Dermis blood vessel endothelial cell (primary cell): ENCODE measurements at regions not wholly inside any gene's neighbourhood (a gene's known extent, or its start where the extent isn't known, plus 50 kb on each side); places are given as distances from the start of the nearest gene placed in this dataset.

Experiments used
- DNase-seq: peaks from one replicate; pipeline ENCODE4 v3.0.0; 2010

GRCh38 chr1:209389975-209390374 is 193.5 kb upstream of the CAMK1G start:
- DNase-seq: no peak

- DNase-seq: no peak
Observed at GRCh38 chr1:209390764-209391163, 192.8 kb upstream of the CAMK1G start.

DNA sequence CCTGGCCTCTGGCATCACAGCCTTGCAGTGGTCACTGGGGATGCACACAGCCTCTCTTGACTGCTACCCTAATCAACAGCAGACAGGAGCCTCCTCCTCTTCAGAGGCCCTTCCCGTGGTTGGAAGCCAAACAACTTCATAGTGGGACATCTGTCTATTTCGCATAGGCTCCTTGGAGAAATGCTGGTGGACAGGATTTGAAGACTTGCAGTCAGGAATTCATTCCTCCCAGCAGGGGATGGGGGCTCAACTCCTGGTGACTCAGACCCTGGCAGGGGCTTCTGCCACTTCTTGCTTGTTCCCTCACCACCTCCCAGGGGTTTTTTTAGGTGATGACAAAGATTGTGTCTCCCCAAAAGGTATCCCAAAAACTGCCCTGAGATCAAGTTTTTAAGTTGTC is 191.7 kb upstream of the CAMK1G start:
- no peak for DNase-seq

DNA sequence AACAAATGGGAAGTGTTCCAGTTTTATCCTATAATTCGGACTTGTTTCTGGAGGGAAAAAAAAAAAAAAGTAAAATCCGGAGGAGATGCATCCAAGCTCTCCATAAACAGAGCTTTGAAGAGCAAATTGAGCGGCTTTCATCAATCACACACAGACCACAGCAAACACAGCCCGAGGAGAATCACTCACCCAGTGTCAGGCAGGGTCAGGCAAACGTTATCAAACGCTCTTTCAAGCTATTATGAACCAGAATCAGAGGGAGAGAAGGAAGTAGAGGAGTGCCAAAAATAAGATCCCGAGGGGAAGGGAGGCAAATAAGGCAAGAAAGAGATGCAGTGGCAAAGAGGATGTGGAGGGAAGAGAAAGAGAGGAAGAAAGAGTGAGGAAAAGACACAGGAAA is 188.3 kb upstream of the CAMK1G start:
- DNase-seq: no peak

DNA sequence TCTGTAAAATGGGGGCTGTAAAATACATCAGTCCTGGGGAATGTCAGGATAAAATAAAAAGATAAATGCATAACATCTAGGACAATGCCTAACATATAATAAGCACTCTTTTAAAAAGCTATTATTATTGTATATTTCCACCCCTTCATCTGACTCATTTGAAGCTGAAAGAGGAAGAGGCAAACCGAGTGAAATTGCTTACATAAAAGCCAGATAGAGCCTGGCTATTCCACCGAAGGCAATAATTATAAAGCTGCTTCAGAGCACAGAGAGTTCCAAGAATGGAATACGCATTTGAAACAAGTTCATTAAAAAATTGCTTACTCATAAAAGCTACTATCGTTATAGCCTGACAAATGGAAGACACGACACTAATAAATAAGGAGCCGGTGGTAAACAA is 186.1 kb upstream of the CAMK1G start:
- no peak for DNase-seq

DNA sequence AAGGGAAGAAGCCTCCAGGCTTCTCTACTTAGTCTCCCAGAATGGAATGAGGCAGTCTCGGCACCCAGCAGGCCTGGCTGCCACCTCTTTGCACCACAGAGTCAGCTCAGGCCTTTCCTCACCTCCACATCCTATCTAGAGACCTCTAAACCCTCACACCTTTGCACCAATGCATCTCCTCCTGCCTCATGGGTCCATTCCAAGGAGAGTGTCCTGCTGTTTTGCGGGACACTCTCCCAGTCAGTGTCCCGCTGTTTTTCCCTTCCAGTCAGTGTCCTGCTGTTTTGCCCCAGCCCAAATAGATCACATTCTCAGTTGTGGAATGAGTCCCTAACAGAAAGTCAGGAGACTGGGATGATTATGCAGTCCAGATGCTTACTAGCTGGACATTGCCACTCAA is 185.6 kb upstream of the CAMK1G start:
- no peak for DNase-seq

GRCh38 chr1:209398313-209398991 is 185.1 kb upstream of the CAMK1G start:
- DNase-seq: no peak

DNA sequence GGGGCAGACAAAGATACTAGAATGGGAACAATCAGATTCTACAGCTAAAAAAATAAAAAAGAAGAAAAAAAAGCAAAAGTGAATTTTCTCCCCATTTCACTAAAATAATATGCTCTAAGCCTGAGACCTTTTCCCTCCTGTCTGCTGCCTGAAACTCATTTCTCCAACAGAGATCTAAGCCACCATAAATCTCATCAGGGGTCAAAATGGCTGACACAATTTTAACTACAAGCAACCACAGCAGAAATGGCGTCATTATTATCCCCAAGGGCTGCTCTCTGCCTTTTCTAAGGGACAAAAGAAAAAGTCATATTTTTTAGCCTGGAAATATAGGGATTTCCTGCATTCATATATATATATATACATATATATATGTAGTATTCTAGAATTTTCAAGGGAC is 183.7 kb upstream of the CAMK1G start:
- DNase-seq: no peak

GRCh38 chr1:209400351-209401220 is 182.9 kb upstream of the CAMK1G start:
- no peak for DNase-seq

- no peak for DNase-seq
Observed at GRCh38 chr1:209402697-209403096, 180.8 kb upstream of the CAMK1G start.

GRCh38 chr1:209403921-209404320 is 179.6 kb upstream of the CAMK1G start:
- DNase-seq: no peak

GRCh38 chr1:209404577-209404976 is 178.9 kb upstream of the CAMK1G start:
- no peak for DNase-seq

- no peak for DNase-seq
Observed at GRCh38 chr1:209405183-209405814, 178.2 kb upstream of the CAMK1G start.

GRCh38 chr1:209406168-209406567 is 177.3 kb upstream of the CAMK1G start:
- no peak for DNase-seq

DNA sequence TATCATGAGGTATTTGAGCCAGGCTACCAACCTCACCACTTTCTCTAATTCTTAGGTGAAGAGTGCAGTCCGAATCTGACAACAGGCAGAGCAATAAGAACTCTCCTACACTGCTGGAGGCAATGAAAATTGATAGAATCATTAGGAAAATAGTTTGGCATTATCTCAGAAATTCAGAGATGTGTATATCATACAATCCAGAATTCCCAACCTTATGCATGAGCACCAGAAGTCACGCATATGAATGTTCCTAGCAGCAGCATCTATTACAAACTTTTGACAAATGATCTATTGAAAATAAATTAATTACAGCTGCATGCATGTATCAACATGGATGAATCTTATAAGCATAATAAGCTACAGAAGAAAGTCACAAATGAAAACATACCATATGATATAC is 176.9 kb upstream of the CAMK1G start:
- no peak for DNase-seq

DNA sequence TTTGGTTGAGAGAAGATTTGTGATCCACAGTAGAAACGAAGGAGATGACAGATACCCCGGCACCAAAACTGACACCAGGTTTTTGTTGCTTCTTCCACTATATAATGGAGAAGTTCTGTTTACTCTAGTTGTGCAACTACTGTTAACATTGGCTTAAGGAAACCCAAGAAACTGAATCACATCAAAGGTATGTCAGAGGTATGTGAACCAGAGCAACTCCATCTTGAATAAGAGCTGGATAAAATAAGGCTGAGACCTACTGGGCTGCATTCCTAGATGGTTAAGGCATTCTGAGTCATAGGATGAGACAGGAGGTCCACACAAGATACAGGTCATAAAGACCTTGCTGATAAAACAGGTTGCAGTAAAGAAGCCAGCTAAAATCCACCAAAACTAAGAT is 173.7 kb upstream of the CAMK1G start:
- DNase-seq: no peak

DNA sequence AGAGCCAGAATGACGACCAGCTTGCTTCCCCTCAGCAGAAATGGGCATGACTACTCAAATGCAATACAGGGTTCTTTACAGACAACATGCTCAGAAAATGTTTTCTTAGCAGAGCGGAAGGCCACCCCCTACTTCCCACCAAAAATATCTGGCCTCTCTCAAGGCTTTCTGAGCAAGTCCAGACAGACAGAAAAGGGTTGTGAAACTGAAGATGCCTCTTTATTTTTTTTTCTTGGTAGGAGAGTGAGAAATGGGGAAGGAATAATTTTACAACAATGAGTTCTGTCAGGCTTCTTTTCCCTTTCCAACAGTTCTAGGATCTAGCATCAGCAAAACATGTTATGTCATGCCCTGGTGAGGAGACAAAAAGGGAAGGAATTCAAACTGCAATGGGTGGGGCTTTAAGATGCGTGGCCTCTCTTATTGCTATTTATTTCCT is 172.0 kb upstream of the CAMK1G start:
- no peak for DNase-seq

GRCh38 chr1:209412036-209412435 is 171.5 kb upstream of the CAMK1G start:
- DNase-seq: no peak

- no peak for DNase-seq
Observed at GRCh38 chr1:209412566-209412965, 170.9 kb upstream of the CAMK1G start.

GRCh38 chr1:209413062-209413461 is 170.5 kb upstream of the CAMK1G start:
- DNase-seq: no peak

DNA sequence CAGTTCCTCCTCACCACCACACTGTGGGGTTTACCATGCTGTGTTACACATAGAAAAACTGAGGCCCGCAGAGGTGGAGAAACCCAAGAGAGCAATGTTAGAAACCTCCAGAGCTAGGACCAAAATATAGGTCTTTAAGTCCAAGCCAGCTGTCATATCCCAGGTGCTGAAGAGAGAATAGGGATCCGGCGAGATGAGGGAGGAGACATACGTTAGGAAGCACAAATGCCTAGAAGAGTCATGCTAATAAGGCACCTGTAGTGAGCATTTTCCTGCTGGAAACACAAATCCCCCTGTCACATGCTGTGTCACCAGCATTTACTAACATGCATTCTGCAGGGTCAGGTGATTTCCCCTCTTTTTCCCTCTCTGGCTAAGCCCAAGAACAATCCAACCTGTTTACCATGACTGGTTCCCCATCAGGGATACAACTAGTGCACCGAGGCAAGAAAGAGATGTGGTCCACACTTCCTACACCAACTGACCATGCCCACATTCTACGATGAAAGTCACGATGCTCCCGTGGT is 168.6 kb upstream of the CAMK1G start:
- no peak for DNase-seq

- DNase-seq: no peak
Observed at GRCh38 chr1:209416039-209416438, 167.5 kb upstream of the CAMK1G start.

DNA sequence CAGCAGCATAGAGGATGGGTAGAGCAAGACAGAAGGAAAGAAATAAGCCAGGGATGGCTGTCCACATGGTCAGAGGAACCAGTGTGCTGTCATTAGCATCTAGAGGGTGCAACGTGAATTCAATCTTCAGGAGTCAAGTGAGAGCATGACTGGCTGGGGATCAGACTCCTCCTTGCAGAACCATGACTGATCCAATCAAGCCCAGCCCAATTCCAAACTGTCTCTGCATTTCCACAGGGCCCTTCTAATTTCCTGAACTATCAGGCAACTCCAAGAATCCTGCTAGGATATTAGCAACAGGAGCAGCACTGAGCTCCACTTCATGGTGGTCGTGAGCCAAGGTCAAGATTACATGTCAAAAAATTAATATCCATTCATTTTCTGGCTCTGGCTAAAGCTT is 166.8 kb upstream of the CAMK1G start:
- no peak for DNase-seq

GRCh38 chr1:209417761-209418160 is 165.8 kb upstream of the CAMK1G start:
- no peak for DNase-seq
